ENCODE measurements at regions not wholly inside any gene's neighbourhood (a gene's known extent, or its start where the extent isn't known, plus 50 kb on each side); places are given as distances from the start of the nearest gene placed in this dataset.

- no peak for TF ChIP-seq EZH2phosphoT487 (IDR thresholded peaks at IDR 0.05; ENCODE audit: borderline replicate concordance)
- no peak for TF ChIP-seq CTCF (conservative IDR thresholded peaks at IDR 0.05; ENCODE audit: low read length)
These were observed 95.6 kb upstream of the ZNF98 start for GRCh38 chr19:22517496-22518411.
